Testis (tissue), 2 donors: ENCODE measurements at regions not wholly inside any gene's neighbourhood (a gene's known extent, or its start where the extent isn't known, plus 50 kb on each side); places are given as distances from the start of the nearest gene placed in this dataset.

ENCODE experiments used
- CTCF ChIP-seq, 3 experiments: fragments of 450-650 bp in 2 of 3; fragments of 200-600 bp in 1 of 3; sonication (generic) in 1 of 3; IDR thresholded peaks; one replicate each; pipeline ENCODE4 v1.5.1; 2016 to 2019; ENCODE audit warnings: antibody characterized with exemption in 3 of 3, mild to moderate bottlenecking in 2 of 3, moderate library complexity in 1 of 3
- POLR2A ChIP-seq: fragments of 450-650 bp; IDR thresholded peaks from one replicate; pipeline ENCODE4 v1.6.1; 2017; ENCODE audit warnings: antibody characterized with exemption, mild to moderate bottlenecking, moderate library complexity

DNA sequence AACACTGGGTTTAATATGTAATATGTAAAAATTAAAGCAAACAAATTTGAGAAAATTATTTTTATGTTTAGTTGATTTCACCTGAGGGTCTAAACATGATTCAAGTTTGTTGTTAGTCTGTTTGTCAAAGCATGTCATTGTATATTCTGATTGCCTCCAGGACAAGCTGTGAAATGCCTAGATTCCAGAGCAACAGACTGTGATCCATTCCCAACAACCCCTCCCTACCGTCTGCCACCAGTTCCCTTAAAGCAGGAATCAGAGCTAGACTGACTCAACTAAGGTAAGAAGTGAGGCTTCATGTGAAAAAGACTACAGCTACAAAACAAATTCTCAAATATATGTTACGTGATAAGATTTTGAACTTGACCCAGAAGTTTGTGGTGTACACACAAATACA is 304.2 kb downstream of the RAB38 start:
- TF ChIP-seq CTCF (IDR thresholded peaks at IDR 0.05) = no peak
- no peak for TF ChIP-seq POLR2A
